ENCODE measurements at regions not wholly inside any gene's neighbourhood (a gene's known extent, or its start where the extent isn't known, plus 50 kb on each side); places are given as distances from the start of the nearest gene placed in this dataset.
A peak's percentile ranks its signal among the peaks of the same experiment; 100 is the strongest.

DNA sequence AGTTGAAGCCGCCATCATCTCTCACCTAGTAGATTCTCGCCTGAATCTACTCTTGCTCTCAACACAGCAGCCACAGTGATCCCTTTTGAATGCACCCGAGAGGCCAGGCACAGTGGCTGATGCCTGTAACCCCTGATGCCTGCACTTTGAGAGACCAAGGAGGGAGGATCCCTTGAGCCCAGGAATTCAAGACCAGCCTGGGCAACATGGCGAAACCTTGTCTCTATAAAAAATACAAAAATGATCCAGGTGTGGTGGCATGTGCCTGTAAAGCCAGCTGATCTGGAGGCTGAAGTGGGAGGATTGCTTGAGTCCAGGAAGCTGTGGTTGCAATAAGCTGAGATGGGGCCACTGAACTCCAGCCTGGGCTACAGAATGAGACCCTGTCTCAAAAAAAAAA is 60.3 kb upstream of the EML4 start:
- no peak for DNase-seq

DNA sequence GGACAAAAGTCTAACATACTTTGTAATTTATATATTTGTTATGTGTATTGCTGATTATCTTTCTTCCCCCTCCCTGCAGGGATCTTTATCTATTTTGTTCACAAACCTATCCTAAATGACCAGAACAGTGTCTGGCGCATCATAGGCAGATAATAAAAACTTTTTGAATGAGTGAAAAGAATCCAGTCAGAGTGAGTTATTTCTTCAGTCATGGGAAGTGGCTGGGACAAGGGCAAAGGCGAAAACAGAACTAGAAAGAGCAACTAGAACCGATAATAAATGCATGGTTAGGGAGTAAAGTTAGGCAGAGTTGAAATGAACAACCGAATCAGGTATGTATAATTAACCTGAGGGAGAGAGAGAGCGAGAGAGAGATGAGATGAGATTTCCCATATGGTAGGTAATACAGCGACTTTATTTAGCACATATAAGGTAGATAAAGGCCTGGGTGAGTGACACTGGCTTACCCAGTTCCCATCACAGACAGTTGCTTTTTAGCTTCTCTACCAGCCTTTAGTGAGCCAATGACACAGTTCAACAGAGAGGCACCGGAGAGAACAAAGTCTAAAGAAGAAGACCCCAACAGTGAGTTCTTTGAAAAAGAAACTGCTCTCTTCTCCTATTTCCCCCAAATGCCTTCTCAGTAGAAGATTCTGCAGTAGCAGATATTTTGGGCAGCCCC is 59.1 kb upstream of the EML4 start:
- no peak for DNase-seq

DNA sequence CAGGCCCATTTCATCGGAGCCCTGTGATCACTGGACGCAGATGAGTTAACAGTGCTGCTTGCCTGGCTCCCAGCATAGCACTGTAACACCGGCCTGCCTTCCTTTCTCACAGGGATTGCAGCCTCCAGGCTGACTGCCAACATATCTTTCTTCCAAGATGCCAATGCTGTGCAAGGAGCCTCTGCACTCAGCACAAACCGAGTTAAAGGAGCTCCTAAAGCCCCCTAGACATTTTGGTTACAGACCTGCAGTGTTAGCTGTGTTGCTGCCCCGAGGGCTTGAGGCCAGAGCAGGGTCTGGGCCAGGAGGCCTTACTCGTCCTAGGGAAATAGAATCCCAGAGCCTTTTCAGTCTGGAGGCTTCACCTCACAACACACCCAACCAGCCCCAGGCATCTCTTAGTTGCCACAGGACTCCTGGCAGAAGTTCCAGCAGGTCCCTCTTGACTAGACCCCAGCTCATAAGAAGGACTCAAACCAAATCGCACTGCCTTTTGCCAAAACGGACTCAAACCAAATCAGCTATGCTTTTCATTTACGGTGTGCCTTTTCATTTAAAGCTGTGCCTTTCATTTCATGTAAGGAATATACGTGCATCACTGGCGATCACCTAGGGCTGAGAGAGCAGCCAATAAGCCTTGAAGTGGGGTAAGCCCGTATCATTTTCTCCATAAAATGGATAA is 58.4 kb upstream of the EML4 start:
- no peak for DNase-seq

DNA sequence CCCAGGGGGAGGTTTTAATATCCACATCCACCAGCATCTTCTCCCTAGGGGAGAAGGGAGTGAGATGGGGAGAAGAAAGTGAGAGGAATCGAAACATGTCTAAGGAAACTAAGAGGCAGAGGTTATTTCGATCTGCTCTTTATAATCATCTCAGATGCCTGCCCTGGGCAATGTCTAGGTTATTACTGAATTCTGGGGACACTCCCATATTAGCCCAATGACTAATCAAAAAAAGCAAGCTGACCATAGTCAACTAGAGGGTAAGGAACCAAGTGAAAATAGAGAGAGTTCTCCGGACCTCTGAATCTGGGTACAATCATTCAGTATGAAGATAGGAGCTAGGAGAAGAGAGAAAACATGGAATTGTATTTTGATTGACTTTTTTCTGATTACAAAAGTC is 56.7 kb upstream of the EML4 start:
- DNase-seq: no peak

DNA sequence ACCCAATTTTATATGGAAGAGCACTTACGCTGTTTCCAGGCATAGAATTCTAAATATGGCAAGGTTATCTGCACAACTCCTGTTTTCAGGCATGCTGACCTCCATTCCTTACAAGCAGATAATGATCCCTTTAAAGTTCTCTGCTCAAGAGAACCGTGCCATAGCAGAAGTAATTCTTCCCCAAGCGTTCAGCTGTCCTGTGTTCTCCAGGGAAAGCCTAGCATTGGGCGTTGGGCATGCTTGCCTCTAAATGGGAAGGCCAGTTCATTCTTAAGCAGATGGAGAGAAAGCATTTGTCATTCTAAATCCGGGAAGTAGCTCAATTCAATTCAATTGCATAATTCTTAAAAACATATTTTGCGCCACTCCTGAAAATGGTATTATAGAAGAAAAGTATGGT is 55.7 kb upstream of the EML4 start:
- no peak for DNase-seq

DNA sequence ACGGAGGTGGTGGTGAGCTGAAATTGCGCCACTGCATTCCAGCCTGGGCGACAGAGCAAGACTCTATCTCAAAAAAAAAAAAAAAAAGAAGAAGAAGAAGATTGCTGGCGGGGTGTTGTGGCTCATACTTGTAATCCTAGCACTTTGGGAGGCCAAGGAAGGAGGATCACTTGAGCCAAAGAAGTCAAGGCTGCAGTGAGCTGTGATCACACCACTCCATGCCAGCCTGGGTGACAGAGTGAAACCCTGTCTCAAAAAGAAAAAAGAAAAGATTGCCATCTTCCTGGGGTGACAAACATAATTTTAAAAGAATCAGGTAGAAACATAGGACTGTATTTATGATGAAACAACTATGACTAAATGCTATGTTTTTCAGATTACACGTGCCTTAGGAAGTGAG is 55.1 kb upstream of the EML4 start:
- no peak for DNase-seq

DNA sequence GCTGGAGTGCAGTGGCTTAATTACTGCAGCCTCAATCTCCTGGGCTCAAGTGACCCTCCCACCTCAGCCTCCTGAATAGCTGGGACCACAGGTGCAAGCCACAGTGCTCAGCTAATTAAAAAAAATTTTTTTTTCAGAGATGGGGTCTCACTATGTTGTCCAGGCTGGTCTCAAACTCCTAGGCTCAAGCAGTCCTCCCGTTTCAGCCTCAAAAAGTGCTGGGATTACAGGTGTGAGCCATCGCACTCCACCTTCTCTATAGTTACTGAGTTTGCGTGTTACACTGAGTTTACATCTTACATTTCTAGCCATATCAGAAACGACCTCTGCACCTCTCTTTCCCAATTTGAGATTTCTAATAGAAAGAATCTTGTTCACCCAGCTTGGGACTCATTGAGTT is 53.6 kb upstream of the EML4 start:
- DNase-seq: no peak

DNA sequence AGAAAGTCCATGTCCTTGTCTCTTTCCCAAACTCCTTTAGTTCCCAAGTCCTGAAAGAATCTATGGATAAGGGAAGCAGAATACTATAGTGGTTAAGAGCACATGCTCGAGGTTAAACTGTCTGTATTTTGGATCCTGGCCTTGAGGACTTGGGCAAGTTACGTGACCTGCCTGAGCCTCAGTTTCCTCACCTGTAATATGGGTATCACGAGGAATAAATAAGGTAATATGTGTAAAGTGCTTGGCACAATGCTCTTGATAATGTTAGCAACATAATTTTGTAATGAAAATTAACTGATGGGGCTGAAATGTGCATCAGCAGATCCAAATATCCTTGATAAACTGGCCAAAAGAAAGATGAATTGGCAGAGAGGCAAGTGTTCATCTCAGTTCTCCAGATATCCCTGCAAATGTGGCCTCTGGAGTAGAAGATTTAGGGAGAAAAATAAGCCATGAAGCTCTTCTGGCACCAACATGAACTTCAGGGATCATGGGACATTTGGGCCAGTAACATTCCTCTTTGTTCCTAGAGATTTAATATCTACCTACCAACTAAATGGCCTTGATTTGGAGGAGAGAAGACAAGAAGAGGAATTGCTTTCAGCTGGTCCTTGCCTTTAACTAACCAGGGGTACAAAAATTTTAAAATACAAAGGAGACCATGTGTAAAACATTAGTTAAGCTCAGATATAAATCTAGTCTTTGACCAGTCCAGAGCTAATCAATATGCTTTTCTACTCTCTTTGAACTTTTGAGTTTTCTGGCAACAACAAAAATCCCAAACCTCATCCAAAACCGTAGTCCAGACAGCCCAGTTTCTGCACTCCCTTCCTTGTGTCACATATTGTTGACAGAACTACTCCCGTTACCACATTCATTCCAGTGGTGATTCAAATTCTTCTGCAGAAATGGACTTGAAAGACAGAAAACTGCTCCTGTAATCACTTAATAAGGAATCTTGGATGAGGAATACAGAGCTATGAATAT is 52.7 kb upstream of the EML4 start:
- DNase-seq: no peak

DNA sequence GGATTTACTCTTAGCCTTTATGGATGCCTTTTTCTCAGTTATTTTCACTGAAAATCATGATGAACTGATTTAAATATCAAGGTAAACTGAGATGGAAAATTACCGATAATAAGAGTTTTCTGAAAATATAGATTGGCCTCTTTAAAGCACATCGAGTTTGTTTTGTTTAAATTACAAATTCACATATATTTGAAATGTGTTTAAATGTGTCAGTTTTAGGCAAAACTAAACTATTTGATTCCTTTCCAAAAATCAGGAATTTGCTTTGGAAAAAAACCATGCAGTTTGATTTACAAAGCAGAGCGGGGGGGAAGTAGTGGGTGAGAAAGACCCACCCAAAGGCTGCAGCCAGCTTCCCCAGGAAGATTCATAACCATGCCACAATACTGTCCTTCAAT is 52.0 kb upstream of the EML4 start:
- DNase-seq: no peak

DNA sequence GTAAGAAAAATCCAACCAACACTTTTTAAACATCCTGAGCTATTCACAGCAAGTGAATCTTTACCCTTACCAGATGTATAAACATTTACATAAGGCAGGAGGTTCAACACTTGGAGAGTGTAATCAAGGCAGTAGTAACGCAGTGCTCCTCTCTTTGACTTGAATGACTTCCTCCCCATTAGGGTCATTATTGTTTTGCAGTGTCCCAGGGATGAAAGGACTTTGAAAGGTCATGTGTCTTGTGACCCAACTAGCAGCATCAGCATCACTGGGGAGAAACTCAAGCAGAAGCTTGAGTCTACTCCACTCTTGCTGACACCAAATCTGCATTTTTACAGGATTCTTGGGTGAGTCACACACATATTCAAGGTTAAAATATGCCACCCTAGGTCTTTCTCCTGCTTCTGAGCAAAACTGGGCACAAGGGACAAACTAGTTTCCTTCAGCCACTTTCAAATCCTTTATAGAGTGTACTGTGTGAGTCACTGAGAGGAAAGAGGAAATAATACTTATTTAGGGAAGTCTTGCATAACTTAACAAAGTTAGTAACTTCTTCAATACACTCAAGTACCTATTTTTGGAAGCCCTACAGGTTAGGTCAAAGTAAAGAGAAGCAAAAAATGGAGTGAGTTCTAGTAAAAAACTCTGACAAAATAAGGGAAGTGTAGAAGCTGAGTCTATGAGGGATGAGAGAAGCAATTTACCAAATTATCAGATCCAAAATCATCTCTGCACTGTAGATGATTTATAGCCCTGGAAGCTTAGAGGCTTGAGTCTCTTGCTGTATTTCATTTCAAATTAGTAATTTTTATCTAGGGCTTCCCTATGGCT is 51.0 kb upstream of the EML4 start:
- DNase-seq: peak; percentile 51

DNA sequence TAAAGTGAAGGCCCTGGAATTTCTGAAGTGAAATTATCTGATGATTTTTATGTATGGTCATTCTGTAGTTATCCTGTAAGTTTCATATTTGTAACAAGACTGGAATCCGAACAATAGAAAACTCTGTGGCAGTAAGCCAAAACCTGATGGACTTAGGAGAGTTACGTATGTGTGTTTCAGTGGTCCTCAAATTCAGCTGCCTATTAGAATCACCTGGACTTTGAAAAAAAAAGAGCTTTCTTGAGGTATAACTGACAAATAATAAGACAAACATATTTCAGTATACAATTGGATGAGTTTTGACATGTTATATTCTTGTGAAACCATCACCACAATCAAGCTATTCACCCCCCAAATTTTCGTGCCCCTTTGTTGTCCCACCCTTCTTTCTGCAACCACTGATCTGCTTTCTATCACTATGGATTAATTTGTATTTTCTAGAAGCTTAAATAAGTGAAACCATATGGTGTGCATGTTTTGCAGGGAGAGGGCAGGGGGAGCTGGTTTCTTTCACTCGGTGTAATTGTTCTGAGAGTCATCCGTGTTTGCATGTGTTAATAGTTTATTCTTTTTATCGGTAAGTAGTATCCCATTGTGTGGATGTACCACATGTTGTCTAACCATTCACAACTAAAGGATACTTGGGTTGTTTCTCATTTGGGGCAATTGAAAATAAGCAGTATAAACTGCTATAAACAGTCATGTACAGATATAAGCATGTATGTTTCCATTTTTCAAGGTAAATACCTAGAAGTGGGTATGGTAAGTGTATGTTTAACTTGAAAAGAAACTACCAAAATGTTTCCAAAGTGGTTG is 50.2 kb upstream of the EML4 start:
- no peak for DNase-seq

Data from CD4-positive, alpha-beta T cell treated with Interleukin-15 for 1 hour (primary cell).